ENCODE measurements at regions not wholly inside any gene's neighbourhood (a gene's known extent, or its start where the extent isn't known, plus 50 kb on each side); places are given as distances from the start of the nearest gene placed in this dataset.
"Not testable (repeated sequence)": the region's sequence is repeated elsewhere in the genome, so short reads cannot be mapped to it uniquely, and the experiment has no call there.

DNA sequence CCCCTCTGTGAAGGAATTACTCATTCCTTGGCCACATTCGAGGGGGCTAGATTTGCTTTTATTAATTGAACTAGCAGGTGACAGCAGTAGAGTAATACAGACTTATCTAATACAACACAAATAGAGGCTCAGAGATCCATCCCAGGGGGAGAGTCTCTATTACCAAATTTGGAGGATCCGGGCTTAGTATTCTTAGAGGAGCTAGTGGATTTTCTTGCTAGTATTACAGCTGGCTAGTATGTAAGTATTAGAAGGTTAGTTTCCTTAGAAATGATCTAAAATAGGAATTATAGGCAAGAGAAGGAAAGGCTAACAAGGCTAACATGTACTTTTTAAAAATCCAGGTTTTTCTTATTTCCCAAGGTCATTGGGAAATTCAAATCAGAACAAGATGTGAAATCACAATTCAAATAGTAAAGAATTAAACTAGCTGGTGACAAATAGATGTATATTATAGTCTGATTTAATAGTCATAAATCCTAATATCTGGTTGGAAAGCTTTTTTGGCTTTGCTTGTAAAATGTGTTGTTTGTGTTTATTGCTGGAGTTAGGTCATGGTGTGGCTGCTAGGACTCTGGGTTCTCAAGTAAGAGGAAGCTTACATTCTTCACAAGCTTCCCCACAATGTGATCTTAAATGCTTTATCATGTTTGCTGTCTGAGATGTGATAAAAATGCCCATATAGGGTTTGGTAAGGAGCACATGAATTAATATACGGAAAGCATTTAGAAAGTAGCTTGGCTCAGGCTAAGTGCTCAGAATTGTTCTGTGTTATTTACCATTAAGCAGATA, 160.4 kb upstream of the MPDZ start:
- no peaks in the 10 kb centered on the region for H3K9me3 ChIP-seq (ENCODE audit: control insufficient read depth, low read length, poor library complexity, severe bottlenecking)
- DNase-seq = no peak
- Mint-ChIP-seq H3K27me3 (no peaks in the 10 kb centered on the region), H3K4me1 (no peaks in the 10 kb centered on the region), H3K27ac (no peak overlapping the region), H3K4me3 (no peak overlapping the region), H3K36me3 (ENCODE audit: low read depth) (no peaks in the 10 kb centered on the region)
- no peak for ATAC-seq

DNA sequence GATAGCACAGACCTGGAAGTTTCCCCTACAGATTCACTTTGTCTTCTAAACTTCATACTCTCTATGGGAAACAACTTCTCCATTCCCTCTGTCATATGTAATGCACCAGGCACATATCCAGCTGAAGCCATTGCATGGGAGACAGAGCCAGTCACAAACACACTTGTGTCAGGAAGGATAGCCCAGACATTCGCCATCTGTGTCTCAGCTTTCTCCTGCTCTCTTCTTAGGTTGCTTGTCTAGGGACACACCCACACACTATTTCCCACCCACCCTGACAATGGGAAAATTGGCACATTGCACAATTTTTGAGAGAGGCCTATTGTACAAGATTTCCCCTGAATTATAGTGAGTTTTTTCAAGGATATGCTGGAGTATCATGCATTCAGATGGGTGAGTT, 158.4 kb upstream of the MPDZ start:
- no peak overlapping the region for H3K4me3 Mint-ChIP-seq
- H3K27me3 Mint-ChIP-seq = no peaks in the 10 kb centered on the region
- H3K4me1 Mint-ChIP-seq = no peaks in the 10 kb centered on the region
- no peaks in the 10 kb centered on the region for H3K9me3 ChIP-seq (ENCODE audit: control insufficient read depth, low read length, poor library complexity, severe bottlenecking)
- no peaks in the 10 kb centered on the region for H3K36me3 Mint-ChIP-seq (ENCODE audit: low read depth)
- DNase-seq = no peak
- no peak for ATAC-seq
- no peak overlapping the region for H3K27ac Mint-ChIP-seq

DNA sequence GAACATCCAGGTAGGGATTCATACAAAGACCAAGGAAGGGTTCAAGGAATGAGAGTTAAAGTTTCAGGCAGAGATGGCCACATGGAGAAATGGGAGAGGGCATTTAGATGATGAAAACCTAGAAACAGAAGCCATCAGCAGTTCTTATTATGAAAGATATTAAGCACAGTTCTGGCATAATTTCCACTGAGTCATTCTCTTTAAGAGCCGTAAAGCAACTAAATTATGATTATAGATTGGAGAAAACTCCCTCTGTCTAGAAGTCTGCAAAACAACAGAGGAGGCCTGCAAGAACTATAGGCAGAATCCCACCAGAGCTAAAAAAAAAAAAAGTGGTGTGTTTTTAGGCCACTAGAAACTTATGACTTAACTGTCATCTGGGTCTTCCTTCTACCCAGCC, 157.1 kb upstream of the MPDZ start:
- Mint-ChIP-seq H3K4me1 (no peaks in the 10 kb centered on the region), H3K27me3 (no peaks in the 10 kb centered on the region), H3K36me3 (ENCODE audit: low read depth) (no peaks in the 10 kb centered on the region), H3K27ac (no peak overlapping the region), H3K4me3 (no peak overlapping the region)
- DNase-seq (no peak), ATAC-seq (no peak)
- no peaks in the 10 kb centered on the region for H3K9me3 ChIP-seq (ENCODE audit: control insufficient read depth, low read length, poor library complexity, severe bottlenecking)

DNA sequence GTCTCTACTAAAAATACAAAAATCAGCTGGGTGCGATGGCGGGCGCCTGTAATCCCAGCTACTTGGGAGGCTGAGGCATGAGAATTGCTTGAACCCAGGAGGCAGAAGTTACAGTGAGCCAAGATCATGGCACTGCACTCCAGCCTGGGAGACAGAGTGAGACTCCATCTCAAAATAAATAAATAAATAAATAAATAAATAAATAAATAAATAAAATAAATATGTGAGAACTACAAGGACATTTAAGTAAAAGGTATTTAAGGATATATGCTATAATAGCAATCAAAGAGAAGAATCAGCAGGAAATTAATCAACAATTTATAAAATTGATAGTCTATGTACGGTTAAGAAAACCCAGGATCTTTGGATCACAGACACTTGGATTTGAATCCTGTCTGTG, 154.0 kb upstream of the MPDZ start:
- not testable (repeated sequence) for H3K27ac Mint-ChIP-seq; H3K27me3 Mint-ChIP-seq; H3K36me3 Mint-ChIP-seq (ENCODE audit: low read depth); DNase-seq; H3K9me3 ChIP-seq (ENCODE audit: control insufficient read depth, low read length, poor library complexity, severe bottlenecking); H3K4me1 Mint-ChIP-seq; H3K4me3 Mint-ChIP-seq; ATAC-seq

DNA sequence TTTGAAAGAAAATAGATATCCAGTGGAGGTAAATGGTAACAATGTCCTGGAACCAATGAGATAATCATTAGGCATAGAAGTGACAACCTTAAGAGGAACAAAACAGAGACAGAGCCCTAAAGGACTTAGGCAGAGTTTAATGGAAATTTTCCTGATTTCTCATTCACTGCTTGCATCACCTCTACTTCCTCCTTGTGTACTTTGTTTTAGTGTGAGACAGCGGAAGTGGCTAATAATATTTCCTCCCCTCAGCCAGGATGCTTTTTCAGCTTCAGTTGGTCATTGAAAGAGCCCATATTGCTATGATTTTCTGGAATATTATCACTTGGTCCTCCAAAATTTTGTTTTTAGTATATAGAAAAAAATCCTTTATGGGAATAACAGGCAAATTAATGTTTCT, 153.4 kb upstream of the MPDZ start:
- Mint-ChIP-seq H3K27ac (no peak overlapping the region), H3K4me3 (no peak overlapping the region), H3K27me3 (peaks cover 7% of the 10 kb centered on the region), H3K4me1 (no peaks in the 10 kb centered on the region), H3K36me3 (ENCODE audit: low read depth) (no peaks in the 10 kb centered on the region)
- ATAC-seq = no peak
- no peaks in the 10 kb centered on the region for H3K9me3 ChIP-seq (ENCODE audit: control insufficient read depth, low read length, poor library complexity, severe bottlenecking)
- no peak for DNase-seq

DNA sequence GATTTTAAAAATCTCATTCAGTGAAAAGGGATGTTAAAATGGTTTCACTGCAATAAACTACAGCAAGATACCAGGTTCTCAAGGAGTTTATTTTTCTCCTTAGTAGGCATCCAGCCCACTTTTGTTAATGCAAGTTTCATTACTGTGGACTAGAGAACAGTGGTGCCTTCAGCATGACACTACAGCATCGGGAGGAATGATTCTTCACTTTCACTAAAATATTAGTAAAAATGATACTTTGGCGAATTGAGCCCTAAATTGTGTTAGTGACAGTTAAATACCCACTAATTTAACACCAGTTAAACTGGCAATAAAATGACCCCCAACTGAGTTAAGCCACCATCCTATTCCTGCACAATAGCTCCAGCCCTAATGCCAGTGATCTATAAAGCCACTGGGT, 152.2 kb upstream of the MPDZ start:
- Mint-ChIP-seq H3K36me3 (ENCODE audit: low read depth) (no peaks in the 10 kb centered on the region), H3K27me3 (peaks cover 7% of the 10 kb centered on the region), H3K27ac (no peak overlapping the region), H3K4me1 (no peaks in the 10 kb centered on the region), H3K4me3 (no peak overlapping the region)
- DNase-seq = no peak
- no peak for ATAC-seq
- no peaks in the 10 kb centered on the region for H3K9me3 ChIP-seq (ENCODE audit: control insufficient read depth, low read length, poor library complexity, severe bottlenecking)

DNA sequence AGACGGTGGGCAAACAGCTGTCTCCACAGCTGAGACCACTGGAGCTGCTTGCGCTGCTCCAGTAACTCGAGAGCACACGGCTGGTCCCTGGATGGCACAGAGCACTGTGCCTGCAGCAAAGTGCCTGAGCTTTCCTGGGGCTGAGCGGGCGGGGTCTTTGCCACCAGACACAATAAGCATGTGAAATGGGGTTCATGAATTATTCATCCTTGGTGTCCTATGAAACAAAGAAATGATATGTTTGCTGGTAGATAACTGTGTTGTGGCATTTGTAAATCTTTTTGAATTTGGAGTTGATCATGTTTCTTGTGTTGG, 151.7 kb upstream of the MPDZ start:
- no peaks in the 10 kb centered on the region for H3K4me1 Mint-ChIP-seq
- ATAC-seq = no peak
- no peak for DNase-seq
- no peaks in the 10 kb centered on the region for H3K36me3 Mint-ChIP-seq (ENCODE audit: low read depth)
- no peak overlapping the region for H3K27ac Mint-ChIP-seq
- no peaks in the 10 kb centered on the region for H3K9me3 ChIP-seq (ENCODE audit: control insufficient read depth, low read length, poor library complexity, severe bottlenecking)
- no peak overlapping the region for H3K4me3 Mint-ChIP-seq
- peaks cover 7% of the 10 kb centered on the region for H3K27me3 Mint-ChIP-seq

DNA sequence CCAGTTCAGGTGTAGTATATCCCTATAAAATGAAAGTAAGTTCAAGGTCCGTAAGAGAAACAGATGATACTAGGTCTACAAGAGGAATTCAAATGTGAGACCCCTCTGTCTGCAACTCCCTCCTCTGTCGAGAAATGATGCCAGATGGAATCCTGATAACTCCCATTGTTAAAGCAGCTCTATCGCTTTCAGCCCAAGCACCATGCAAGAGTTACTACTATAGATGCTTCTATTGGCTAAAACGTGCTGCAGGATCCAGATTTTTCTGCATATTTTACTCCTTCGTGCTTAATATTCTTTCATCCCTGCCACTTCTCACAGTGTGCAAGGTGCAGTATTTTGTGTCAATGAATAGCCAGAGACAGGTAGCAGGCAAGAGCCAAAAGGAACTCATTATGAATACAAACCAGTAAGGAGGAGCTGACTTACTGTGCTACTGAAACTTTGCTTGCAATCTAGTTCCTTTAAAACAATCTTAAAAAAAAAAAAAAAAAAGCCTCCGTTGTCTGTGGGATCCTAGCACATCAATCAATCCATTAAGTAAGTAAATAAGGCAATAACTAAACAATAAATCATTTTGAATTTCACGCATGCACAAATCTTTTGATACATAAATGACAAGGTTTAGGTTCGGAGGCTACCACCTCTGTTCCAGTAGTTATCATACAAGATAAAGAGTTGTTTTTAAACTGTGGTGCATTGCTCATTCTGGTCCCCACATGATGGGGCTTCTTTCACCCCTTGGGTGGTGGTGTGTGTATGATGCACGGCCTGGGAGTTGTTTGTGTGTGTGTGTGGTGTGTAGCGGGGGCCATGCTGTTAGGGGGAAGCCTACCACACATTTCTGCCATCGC, 151.1 kb upstream of the MPDZ start:
- Mint-ChIP-seq H3K4me1 (no peaks in the 10 kb centered on the region), H3K27me3 (peaks cover 7% of the 10 kb centered on the region), H3K36me3 (ENCODE audit: low read depth) (no peaks in the 10 kb centered on the region), H3K4me3 (no peak overlapping the region), H3K27ac (no peak overlapping the region)
- H3K9me3 ChIP-seq (ENCODE audit: control insufficient read depth, low read length, poor library complexity, severe bottlenecking) = no peaks in the 10 kb centered on the region
- ATAC-seq = no peak
- no peak for DNase-seq

DNA sequence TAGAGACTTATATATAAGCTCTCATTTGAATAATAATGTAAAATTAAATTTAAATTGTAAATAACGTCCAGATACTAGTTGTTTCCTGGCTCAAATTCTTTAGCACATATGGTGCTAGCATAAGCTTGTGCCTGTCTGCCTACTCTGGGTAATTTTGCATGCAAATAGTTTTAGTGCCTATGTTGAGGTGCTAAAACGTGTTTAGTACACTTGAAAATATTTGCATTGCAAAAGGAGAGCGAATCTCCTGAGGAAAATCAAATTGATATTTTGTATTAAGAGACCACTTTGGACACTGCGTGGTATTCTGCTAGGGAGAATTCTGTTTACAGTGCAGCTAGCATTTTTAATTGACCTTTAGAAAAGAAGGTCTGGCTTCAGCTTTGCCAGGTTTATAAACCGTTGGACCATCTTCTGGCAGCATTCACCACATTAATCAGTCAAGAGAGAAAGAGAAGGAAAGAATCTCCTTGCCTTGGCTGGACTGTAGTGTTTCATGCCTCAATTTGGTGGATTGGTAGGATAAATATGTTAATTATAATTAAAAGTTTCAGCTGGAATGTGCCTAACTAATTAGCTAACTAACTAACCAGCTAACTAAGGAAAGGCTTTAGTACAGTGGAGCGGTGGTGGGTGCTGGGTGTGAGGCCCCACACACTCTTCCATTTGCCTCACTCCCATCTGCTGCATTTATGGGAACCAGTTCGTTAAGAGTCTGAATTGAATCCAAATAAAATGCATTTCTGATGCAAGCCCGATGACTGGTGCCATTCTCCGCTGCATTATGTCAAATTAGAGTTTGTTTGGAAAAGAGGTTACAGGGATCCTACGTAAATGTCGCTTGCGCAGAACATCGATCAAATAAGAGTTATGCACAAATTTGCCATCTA, 150.1 kb upstream of the MPDZ start:
- H3K9me3 ChIP-seq (ENCODE audit: control insufficient read depth, low read length, poor library complexity, severe bottlenecking) = no peaks in the 10 kb centered on the region
- Mint-ChIP-seq H3K27ac (no peak overlapping the region), H3K27me3 (peaks cover 7% of the 10 kb centered on the region), H3K36me3 (ENCODE audit: low read depth) (no peaks in the 10 kb centered on the region), H3K4me1 (no peaks in the 10 kb centered on the region), H3K4me3 (no peak overlapping the region)
- ATAC-seq (no peak), DNase-seq (no peak)

DNA sequence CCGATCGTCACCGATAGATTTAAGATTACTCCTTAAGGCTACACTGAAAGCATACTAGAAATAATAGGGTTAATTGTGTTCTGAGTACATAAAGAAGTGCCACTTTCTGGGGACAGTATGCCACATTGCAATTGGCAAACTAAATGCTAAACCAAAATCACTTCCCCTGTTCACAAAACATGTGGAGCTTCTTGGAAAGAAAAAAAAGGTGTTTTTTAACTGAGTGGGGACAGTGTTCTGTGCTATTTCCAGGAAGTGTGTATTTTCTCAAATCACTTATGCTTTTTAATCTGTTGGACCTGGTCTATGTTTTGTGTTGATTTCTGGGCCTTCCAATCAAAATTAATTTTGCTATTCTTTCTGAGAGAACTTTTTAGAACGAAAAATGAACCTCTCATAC, 149.3 kb upstream of the MPDZ start:
- H3K9me3 ChIP-seq (ENCODE audit: control insufficient read depth, low read length, poor library complexity, severe bottlenecking) = no peaks in the 10 kb centered on the region
- H3K27ac Mint-ChIP-seq = no peak overlapping the region
- ATAC-seq = no peak

DNA sequence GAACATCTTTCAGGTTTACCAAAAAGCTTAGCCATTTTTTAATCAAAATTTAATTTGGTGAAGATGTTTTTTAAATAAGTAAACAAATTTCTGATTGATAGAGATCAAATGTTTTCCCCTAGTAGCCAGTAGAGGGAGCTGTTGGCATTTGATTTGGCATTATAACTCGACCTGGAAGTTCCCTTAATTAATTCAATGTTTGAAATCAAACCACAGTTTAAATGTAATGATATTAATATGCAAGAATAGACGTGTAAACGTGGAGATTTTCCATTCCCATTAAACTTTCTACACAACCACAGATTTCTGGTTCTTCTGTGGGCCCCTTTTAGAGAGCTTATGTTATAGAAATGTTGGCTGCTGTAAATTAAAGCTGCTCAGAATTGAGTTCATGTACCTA, 148.1 kb upstream of the MPDZ start:
- Mint-ChIP-seq H3K4me3 (no peak overlapping the region), H3K27ac (no peak overlapping the region), H3K36me3 (ENCODE audit: low read depth) (no peaks in the 10 kb centered on the region), H3K4me1 (peaks cover 2% of the 10 kb centered on the region), H3K27me3 (peaks cover 15% of the 10 kb centered on the region)
- H3K9me3 ChIP-seq (ENCODE audit: control insufficient read depth, low read length, poor library complexity, severe bottlenecking) = no peaks in the 10 kb centered on the region
- DNase-seq = no peak
- ATAC-seq = no peak

More for the DNA sequence above, 149.3 kb upstream of the MPDZ start:
- DNase-seq = no peak
- H3K4me3 Mint-ChIP-seq = no peak overlapping the region
- no peaks in the 10 kb centered on the region for H3K36me3 Mint-ChIP-seq (ENCODE audit: low read depth)
- peaks cover 2% of the 10 kb centered on the region for H3K4me1 Mint-ChIP-seq
- H3K27me3 Mint-ChIP-seq = peaks cover 15% of the 10 kb centered on the region

DNA sequence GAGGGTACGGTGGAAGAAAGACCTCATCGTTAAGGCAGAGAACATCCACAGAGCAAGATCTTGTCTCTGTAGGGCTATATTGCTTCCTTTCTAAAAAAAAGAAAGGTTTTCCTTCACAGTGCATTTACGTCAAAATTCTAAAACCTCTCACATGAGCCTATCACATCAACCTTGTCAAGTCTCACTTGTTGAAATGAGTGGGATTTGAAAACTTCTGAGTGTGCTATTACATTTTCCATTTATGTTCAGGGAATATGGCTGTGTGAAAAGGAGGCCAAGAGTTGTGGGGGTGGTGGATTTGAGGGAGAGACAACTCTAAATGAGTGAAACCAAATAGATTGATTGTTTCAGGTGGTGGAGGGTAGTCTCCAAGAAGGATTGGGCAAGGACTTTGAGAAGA, 147.1 kb upstream of the MPDZ start:
- no peaks in the 10 kb centered on the region for H3K9me3 ChIP-seq (ENCODE audit: control insufficient read depth, low read length, poor library complexity, severe bottlenecking)
- H3K27ac Mint-ChIP-seq = no peak overlapping the region
- peaks cover 15% of the 10 kb centered on the region for H3K27me3 Mint-ChIP-seq
- H3K36me3 Mint-ChIP-seq (ENCODE audit: low read depth) = no peaks in the 10 kb centered on the region
- no peak overlapping the region for H3K4me3 Mint-ChIP-seq
- ATAC-seq (no peak), DNase-seq (no peak)
- peaks cover 2% of the 10 kb centered on the region for H3K4me1 Mint-ChIP-seq

DNA sequence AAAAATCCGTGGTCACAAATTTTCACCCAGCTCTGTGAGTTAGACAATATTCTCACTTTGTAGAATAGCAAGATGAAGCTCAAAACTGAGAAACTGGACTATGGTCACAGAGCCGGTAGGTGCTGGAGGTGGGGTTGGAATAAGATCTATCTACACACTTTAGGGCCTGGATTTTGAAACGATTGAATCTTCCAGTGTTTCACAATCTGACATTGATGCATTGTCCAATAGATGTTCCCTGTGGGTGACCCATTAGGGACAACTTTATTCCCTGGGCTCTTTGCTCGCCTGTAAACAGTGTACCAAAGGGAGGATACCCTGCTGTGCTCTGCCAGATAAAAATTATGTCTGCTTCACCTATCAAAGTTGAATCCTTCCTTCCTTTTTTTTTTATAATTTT, 145.4 kb upstream of the MPDZ start:
- H3K27ac Mint-ChIP-seq = no peak overlapping the region
- peaks cover 2% of the 10 kb centered on the region for H3K4me1 Mint-ChIP-seq
- ATAC-seq = no peak

More for the DNA sequence above, 145.4 kb upstream of the MPDZ start:
- H3K4me3 Mint-ChIP-seq = no peak overlapping the region
- no peak for DNase-seq
- no peaks in the 10 kb centered on the region for H3K36me3 Mint-ChIP-seq (ENCODE audit: low read depth)
- peaks cover 8% of the 10 kb centered on the region for H3K27me3 Mint-ChIP-seq
- no peaks in the 10 kb centered on the region for H3K9me3 ChIP-seq (ENCODE audit: control insufficient read depth, low read length, poor library complexity, severe bottlenecking)
